GM12878 (cell line): ENCODE measurements at regions not wholly inside any gene's neighbourhood (a gene's known extent, or its start where the extent isn't known, plus 50 kb on each side); places are given as distances from the start of the nearest gene placed in this dataset.

Experiments used
- ATAC-seq: fragments of 200-7000 bp; cut with Tn5 transposase; 3 replicates; pipeline ENCODE4 v1.9.1; 2020; ENCODE audit warnings: mild to moderate bottlenecking, moderate library complexity
- BruUV-seq: library from RNA; stranded (reverse); fragments of 400-500 nt; replicated peaks from 2 replicates; lab custom pipeline; 2021; lab: Mats Ljungman, UMichigan
- CTCF ChIA-PET: fragments of 300-600 bp; sonication (Branson Sonifier 250); formaldehyde crosslinking; extraction: SDS; loops from one replicate; lab custom pipeline; 2021; ENCODE audit warnings: inconsistent platforms; lab: Yijun Ruan, JAX
- POLR2A ChIA-PET: fragments of 350-600 bp; formaldehyde crosslinking; extraction: SDS; loops from one replicate; lab custom pipeline; 2021; ENCODE audit warnings: inconsistent platforms; lab: Charles Lee
- RAD21 ChIA-PET: fragments of 300-600 bp; sonication (Branson Sonifier 250); formaldehyde crosslinking; loops from one replicate; lab custom pipeline; 2023; ENCODE audit warnings: antibody characterized with exemption; ENCODE audit not compliant: unreplicated experiment; lab: Charles Lee
- SMC1A ChIA-PET: fragments of 300-600 bp; sonication (Branson Sonifier 250); formaldehyde crosslinking; loops from one replicate; lab custom pipeline; 2023; ENCODE audit not compliant: unreplicated experiment, uncharacterized antibody; lab: Charles Lee
- DNase-seq: peaks from one replicate; pipeline ENCODE4 v3.0.0-alpha.2; 2011; ENCODE audit warnings: low read depth, low spot score
- FAIRE-seq: peaks from 3 replicates; lab custom pipeline; 2011; peaks lifted over from hg19 to GRCh38; lab: Jason Lieb, UNC
- H2AFZ ChIP-seq: 2 replicates; pipeline ENCODE4 v1.6.0; 2011; ENCODE audit warnings: low read depth, low read length, control low read depth; ENCODE audit not compliant: control insufficient read depth
- H3K27ac ChIP-seq: 2 replicates; pipeline ENCODE4 v1.5.1; 2011; ENCODE audit warnings: control low read depth; ENCODE audit not compliant: control insufficient read depth, insufficient read depth
- H3K27me3 ChIP-seq, 2 experiments: replicated peaks in 1 of 2; 2 replicates each; pipeline versions ENCODE4 v1.6.0 to v1.6.1; 2011; ENCODE audit warnings: low read length in 1 of 2; ENCODE audit not compliant: control insufficient read depth in 2 of 2, insufficient read depth in 2 of 2
- H3K36me3 ChIP-seq, 2 experiments: 2 replicates each; pipeline ENCODE4 v1.5.1; 2011; ENCODE audit warnings: low read length in 1 of 2; ENCODE audit not compliant: control insufficient read depth in 2 of 2, insufficient read depth in 2 of 2
- H3K4me1 ChIP-seq: 2 replicates; pipeline ENCODE4 v1.6.1; 2011; ENCODE audit warnings: mild to moderate bottlenecking, low read length, moderate library complexity, mixed read lengths; ENCODE audit not compliant: control insufficient read depth, insufficient read depth
- H3K4me2 ChIP-seq: 2 replicates; pipeline ENCODE4 v1.6.0; 2011; ENCODE audit warnings: control low read depth; ENCODE audit not compliant: control insufficient read depth, insufficient read depth
- H3K4me3 ChIP-seq: fragments of 200-600 bp; sonication (generic); 2 replicates; pipeline ENCODE4 v1.5.1; 2016
- H3K79me2 ChIP-seq: 2 replicates; pipeline ENCODE4 v1.6.0; 2011; ENCODE audit warnings: low read length; ENCODE audit not compliant: control insufficient read depth, insufficient read depth
- H3K9ac ChIP-seq: 2 replicates; pipeline ENCODE4 v1.8.0; 2011; ENCODE audit warnings: low read length, control low read depth, mixed read lengths; ENCODE audit not compliant: control insufficient read depth, insufficient read depth
- H3K9me3 ChIP-seq: replicated peaks from 3 replicates; pipeline ENCODE4 v1.5.1; 2011; ENCODE audit warnings: mild to moderate bottlenecking, low read length; ENCODE audit not compliant: control insufficient read depth, insufficient read depth
- H4K20me1 ChIP-seq: 2 replicates; pipeline ENCODE4 v1.6.0; 2011; ENCODE audit not compliant: control insufficient read depth, insufficient read depth
- ATF3 ChIP-seq: IDR thresholded peaks from 2 replicates; pipeline ENCODE4 v1.6.1; 2011; ENCODE audit warnings: low read depth, mild to moderate bottlenecking, low read length, moderate library complexity, borderline replicate concordance; ENCODE audit errors: extremely low read depth
- BHLHE40 ChIP-seq, 2 experiments: fragments of 450-650 bp in 1 of 2; IDR thresholded peaks; 2 replicates each; pipeline ENCODE4 v1.6.1; 2011 to 2017; ENCODE audit warnings: low read depth in 2 of 2, borderline replicate concordance in 1 of 2, improper control_type of control experiment in 1 of 2, low read length in 1 of 2, mild to moderate bottlenecking in 1 of 2
- E4F1 ChIP-seq: fragments of 450-650 bp; IDR thresholded peaks from 2 replicates; pipeline ENCODE4 v1.6.1; 2018; ENCODE audit warnings: borderline replicate concordance, mild to moderate bottlenecking; ENCODE audit not compliant: partially characterized antibody
- KLF5 ChIP-seq: fragments of 450-650 bp; IDR thresholded peaks from 2 replicates; pipeline ENCODE4 v1.6.1; 2014; ENCODE audit warnings: mild to moderate bottlenecking; ENCODE audit not compliant: partially characterized antibody
- MAX ChIP-seq: IDR thresholded peaks from 2 replicates; pipeline ENCODE4 v1.6.1; 2012; ENCODE audit warnings: low read depth, low read length, improper control_type of control experiment
- NFXL1 ChIP-seq: fragments of 450-650 bp; IDR thresholded peaks from 2 replicates; pipeline ENCODE4 v1.6.1; 2017; ENCODE audit warnings: antibody characterized with exemption, mild to moderate bottlenecking, borderline replicate concordance
- POLR2AphosphoS2 ChIP-seq: IDR thresholded peaks from 2 replicates; pipeline ENCODE4 v1.6.1; 2011; ENCODE audit warnings: low read depth, mild to moderate bottlenecking, low read length, improper control_type of control experiment, moderate library complexity
- RAD51 ChIP-seq: fragments of 450-650 bp; IDR thresholded peaks from 2 replicates; pipeline ENCODE4 v1.6.1; 2016; ENCODE audit warnings: moderate library complexity, mild to moderate bottlenecking, inconsistent platforms
- SMAD5 ChIP-seq: IDR thresholded peaks from 2 replicates; pipeline ENCODE4 v1.6.1; 2016; ENCODE audit warnings: antibody characterized with exemption, low read depth
- SREBF2 ChIP-seq: IDR thresholded peaks from 2 replicates; pipeline ENCODE4 v1.6.1; 2012; ENCODE audit warnings: mild to moderate bottlenecking, low read length
- ZNF274 ChIP-seq: IDR thresholded peaks from one replicate; pipeline ENCODE4 v1.8.0; 2011; ENCODE audit not compliant: insufficient read length, insufficient read depth
- ZNF622 ChIP-seq: fragments of 450-650 bp; IDR thresholded peaks from 2 replicates; pipeline ENCODE4 v1.6.1; 2017; ENCODE audit warnings: mild to moderate bottlenecking, inconsistent platforms
- ZZZ3 ChIP-seq: IDR thresholded peaks from 2 replicates; pipeline ENCODE4 v1.6.1; 2011; ENCODE audit warnings: low read depth; ENCODE audit not compliant: control insufficient read depth, insufficient read length
- WGBS: methylation state at CpG from one replicate; pipeline ENCODE4 v1.1.6; 2016; ENCODE audit warnings: low lambda C conversion rate; ENCODE audit not compliant: insufficient replicate concordance, insufficient coverage; ENCODE audit errors: missing lambda C conversion rate; 5-methylcytosine and 5-hydroxymethylcytosine counted together
- in situ Hi-C: fragments of 300-500 bp; cut with MboI; formaldehyde crosslinking; loops from 9 replicates; pipeline ENCODE4 v1.14.3; 2018; ENCODE audit warnings: mixed read lengths
- intact Hi-C: fragments of 100-400 bp; cut with micrococcal nuclease; formaldehyde crosslinking; loops from one replicate; pipeline ENCODE4 v1.14.2; 2022; ENCODE audit not compliant: unreplicated experiment

GRCh38 chr12:124115976-124116690 lies 143.1 kb downstream of the ZNF664 start (continued):
- no peak for TF ChIP-seq MAX
- no peak for TF ChIP-seq POLR2AphosphoS2
- no peak for TF ChIP-seq SMAD5
- no peak for TF ChIP-seq SREBF2

DNA sequence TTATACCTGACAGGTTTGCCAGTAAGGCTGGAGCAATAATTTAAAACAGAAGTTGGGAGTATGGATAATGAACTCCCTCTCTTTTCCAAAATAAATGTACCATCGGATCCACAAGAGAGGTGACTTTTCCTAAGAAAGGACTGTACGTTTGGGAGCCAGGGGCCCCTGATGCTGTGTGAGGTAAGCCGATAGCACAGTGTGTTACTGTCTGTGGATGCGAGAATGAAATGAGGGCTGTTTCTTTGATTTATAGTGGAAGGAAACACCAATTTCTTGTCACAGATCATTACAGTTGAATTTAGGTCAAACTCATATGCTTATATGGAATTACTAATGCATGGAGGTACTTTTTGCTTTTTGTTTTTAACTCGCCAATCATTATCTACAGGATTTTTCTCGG lies 147.7 kb downstream of the ZNF664 start:
- CTCF ChIA-PET: no interaction called here
- H3K36me3 ChIP-seq: no peaks in the 10 kb centered on the region
- H3K4me2 ChIP-seq: no peak overlapping the region
- no peaks in the 10 kb centered on the region for H3K79me2 ChIP-seq
- no peaks in the 10 kb centered on the region for H3K9me3 ChIP-seq
- no peaks in the 10 kb centered on the region for H4K20me1 ChIP-seq
- TF ChIP-seq BHLHE40 (IDR thresholded peaks at IDR 0.05; ENCODE audit: borderline replicate concordance in 1 of 2, low read depth in 2 of 2, low read length in 1 of 2): no peak
- no peak for TF ChIP-seq NFXL1
- no peak for TF ChIP-seq ZNF622
- TF ChIP-seq ZZZ3: no peak
- no peak for TF ChIP-seq RAD51
- TF ChIP-seq KLF5: no peak
- no peak for TF ChIP-seq E4F1
- TF ChIP-seq ATF3: no peak
- no peak for TF ChIP-seq ZNF274
- TF ChIP-seq, all 136 proteins: peak for 0
- no TSS peak for BruUV-seq
- intact Hi-C loops (loop anchor here (10.0 kb wide), 1 partner anchor 794 kb away; the partner anchor contains the start of gene UBC), in situ Hi-C loops (no loop called here)
- Histone ChIP-seq H3K9ac (no peak overlapping the region), H2AFZ (no peak overlapping the region), H3K27ac (no peak overlapping the region), H3K4me1 (peaks cover 12% of the 10 kb centered on the region), H3K4me3 (no peak overlapping the region), H3K27me3 (no peaks in the 10 kb centered on the region)
- SMC1A ChIA-PET: no interaction called here
- no peak for DNase-seq
- POLR2A ChIA-PET: no interaction called here
- no peak for ATAC-seq
- FAIRE-seq: no peak
- 57% methylated on average over 6 of the region's 6 CpGs for WGBS
- RAD21 ChIA-PET: no interaction called here
